HepG2 (cell line): ENCODE measurements at regions not wholly inside any gene's neighbourhood (a gene's known extent, or its start where the extent isn't known, plus 50 kb on each side); places are given as distances from the start of the nearest gene placed in this dataset.

Source experiments
- CTCF ChIP-seq: sonication (generic); formaldehyde crosslinking; IDR thresholded peaks from 2 replicates; pipeline ENCODE4 v1.5.0; 2020; ENCODE audit warnings: mild to moderate bottlenecking, missing genetic modification reagents, moderate library complexity
- KDM1A ChIP-seq: IDR thresholded peaks from 2 replicates; pipeline ENCODE4 v1.6.1; 2016; ENCODE audit warnings: missing compliant biosample characterization
- NFE2L2 ChIP-seq: fragments of 150-350 bp; IDR thresholded peaks from 2 replicates; pipeline ENCODE4 v1.6.1; 2014; ENCODE audit warnings: low read length
- NR1H2 ChIP-seq: sonication (generic); formaldehyde crosslinking; IDR thresholded peaks from 2 replicates; pipeline ENCODE4 v1.8.1; 2022; ENCODE audit warnings: low read depth, missing genetic modification reagents, borderline replicate concordance
- POLR2A ChIP-seq, 2 experiments: IDR thresholded peaks; 2 replicates each; pipeline ENCODE4 v1.6.1; 2011; ENCODE audit warnings: low read depth in 2 of 2, low read length in 2 of 2, mild to moderate bottlenecking in 1 of 2, moderate library complexity in 1 of 2; ENCODE audit not compliant: insufficient read depth in 1 of 2
- POLR2AphosphoS5 ChIP-seq: IDR thresholded peaks from 2 replicates; pipeline ENCODE4 v1.6.1; 2012; ENCODE audit warnings: low read depth, low read length
- RORA ChIP-seq: sonication (generic); formaldehyde crosslinking; IDR thresholded peaks from 2 replicates; pipeline ENCODE4 v1.5.0; 2020; ENCODE audit warnings: mild to moderate bottlenecking, missing genetic modification reagents, moderate library complexity
- SAP130 ChIP-seq: IDR thresholded peaks from 2 replicates; pipeline ENCODE4 v1.6.1; 2016; ENCODE audit warnings: low read depth
- STAT6 ChIP-seq: sonication (generic); formaldehyde crosslinking; IDR thresholded peaks from 2 replicates; pipeline ENCODE4 v1.4.0; 2020; ENCODE audit warnings: missing genetic modification reagents, mild to moderate bottlenecking, borderline replicate concordance
- TCF12 ChIP-seq, 2 experiments: fragments of 450-650 bp in 1 of 2; sonication (generic) in 1 of 2; formaldehyde crosslinking in 1 of 2; IDR thresholded peaks; 2 replicates each; pipeline versions ENCODE4 v1.6.1 to v1.8.0; 2017 to 2022; ENCODE audit warnings: antibody characterized with exemption in 1 of 2, mild to moderate bottlenecking in 1 of 2, missing genetic modification reagents in 1 of 2, moderate library complexity in 1 of 2
- USF2 ChIP-seq, 2 experiments: sonication (generic) in 1 of 2; formaldehyde crosslinking in 1 of 2; IDR thresholded peaks; 2 replicates each; pipeline versions ENCODE4 v1.5.1 to v1.6.1; 2011 to 2020; ENCODE audit warnings: borderline replicate concordance in 1 of 2, low read depth in 1 of 2, low read length in 1 of 2, mild to moderate bottlenecking in 1 of 2, missing genetic modification reagents in 1 of 2, moderate library complexity in 1 of 2
- ZNF646 ChIP-seq: sonication (generic); formaldehyde crosslinking; IDR thresholded peaks from 2 replicates; pipeline ENCODE4 v1.9.0; 2021; ENCODE audit warnings: mild to moderate bottlenecking, missing genetic modification reagents

- TF ChIP-seq CTCF (CRISPR knock-in tag) (no peak), RORA (no peak), KDM1A (CRISPR knock-in tag) (no peak), NFE2L2 (no peak), POLR2AphosphoS5 (no peak), NR1H2 (CRISPR knock-in tag) (no peak), STAT6 (CRISPR knock-in tag) (no peak), POLR2A (IDR thresholded peaks at IDR 0.05; ENCODE audit: insufficient read depth in 1 of 2, low read depth in 2 of 2, low read length in 2 of 2) (no peak), TCF12 (IDR thresholded peaks at IDR 0.05) (no peak), TCF12 (CRISPR knock-in tag; IDR thresholded peaks at IDR 0.05) (no peak), ZNF646 (CRISPR knock-in tag) (no peak), USF2 (IDR thresholded peaks at IDR 0.05; ENCODE audit: low read depth, low read length) (no peak), USF2 (CRISPR knock-in tag; IDR thresholded peaks at IDR 0.05; ENCODE audit: borderline replicate concordance) (no peak), SAP130 (CRISPR knock-in tag) (no peak)
Observed at GRCh38 chr4:137703195-137703594, 170.9 kb upstream of the PCDH18 start.
